ENCODE measurements at regions not wholly inside any gene's neighbourhood (a gene's known extent, or its start where the extent isn't known, plus 50 kb on each side); places are given as distances from the start of the nearest gene placed in this dataset.

GRCh38 chr5:120895660-120896059 is 431.6 kb downstream of the PRR16 start:
- TF ChIP-seq EZH2phosphoT487 (IDR thresholded peaks at IDR 0.05) (no peak), CTCF (IDR thresholded peaks at IDR 0.05) (no peak), EZH2 (IDR thresholded peaks at IDR 0.05) (no peak)

Measured in neural progenitor cell (in vitro differentiated cells).